ENCODE measurements at regions not wholly inside any gene's neighbourhood (a gene's known extent, or its start where the extent isn't known, plus 50 kb on each side); places are given as distances from the start of the nearest gene placed in this dataset.

DNA sequence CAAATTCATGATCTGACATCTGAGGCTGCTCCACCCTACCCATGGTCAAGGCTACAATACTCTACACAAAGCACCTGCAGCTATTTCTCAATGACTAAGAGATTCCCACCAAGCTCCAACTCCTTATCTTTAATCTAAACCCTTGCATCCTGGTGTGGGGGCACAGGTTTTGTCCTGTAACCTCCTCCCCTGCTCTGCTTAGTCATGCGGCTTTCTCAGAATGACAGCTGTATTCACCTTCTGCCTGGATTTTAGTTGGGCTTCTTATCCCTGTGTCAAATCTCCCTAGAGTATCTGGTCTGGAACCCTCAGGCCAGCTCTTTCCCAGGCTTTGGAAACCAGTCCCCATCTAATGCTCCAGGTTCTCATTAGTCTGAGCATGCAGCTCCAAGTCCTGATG, 159.0 kb downstream of the BARHL2 start:
- no peak for DNase-seq

DNA sequence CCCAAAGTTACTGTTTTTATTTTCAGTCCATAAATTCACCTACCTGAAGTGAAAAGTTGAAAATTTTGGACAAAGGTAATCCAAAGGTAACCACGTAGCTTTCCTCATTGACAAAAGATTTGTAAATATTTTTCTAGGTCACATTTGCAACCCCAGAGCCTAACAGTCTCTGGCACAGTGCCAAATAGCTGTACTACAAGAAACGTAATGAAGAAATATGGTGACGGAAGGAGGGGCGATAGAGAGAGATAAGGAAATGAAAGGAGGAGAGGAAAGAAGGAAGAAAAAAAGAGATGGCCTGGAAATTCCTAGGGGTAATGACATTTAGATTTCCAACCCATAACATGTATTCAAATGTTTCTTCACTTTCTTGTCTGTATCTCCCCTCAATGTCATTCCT, 159.4 kb downstream of the BARHL2 start:
- DNase-seq = no peak

DNA sequence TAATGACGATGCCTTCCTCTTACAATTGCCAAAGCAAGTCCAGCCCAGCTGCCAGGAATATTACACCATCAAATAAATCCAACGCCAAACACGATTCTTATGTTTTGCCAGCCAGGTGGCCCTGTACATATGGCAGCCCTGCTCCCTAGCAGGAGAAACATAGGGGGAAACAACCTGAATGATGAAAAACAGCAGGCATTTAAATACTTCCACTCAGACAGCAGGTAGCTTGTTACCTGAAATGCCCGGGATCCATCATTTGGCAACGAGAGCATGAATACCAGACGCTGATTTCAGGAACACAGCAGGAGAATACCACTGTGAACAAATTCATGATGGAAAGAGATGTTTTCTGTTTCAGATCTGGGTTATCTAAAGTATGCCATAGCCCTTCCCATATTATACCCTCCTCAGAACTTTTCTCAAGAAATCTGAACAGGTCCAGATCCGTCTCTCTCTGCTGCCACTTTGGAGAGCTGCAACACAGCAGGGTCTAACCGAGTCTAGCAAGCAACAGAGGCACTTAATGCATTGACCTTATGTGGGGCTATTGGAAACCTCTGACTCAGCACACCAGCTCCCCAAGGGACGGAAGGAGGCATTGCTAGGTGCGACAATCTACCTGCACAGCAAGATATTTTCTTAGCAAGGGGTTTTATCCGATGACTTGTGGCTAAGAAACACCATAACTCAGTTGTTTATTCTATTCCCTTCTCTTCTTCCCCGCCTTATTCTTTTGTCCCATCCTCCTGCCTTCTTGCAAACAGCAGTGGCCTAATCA, 166.3 kb downstream of the BARHL2 start:
- peak; percentile 37 for DNase-seq

- DNase-seq = no peak
Observed at GRCh38 chr1:90544356-90544755, 172.7 kb downstream of the BARHL2 start.

DNA sequence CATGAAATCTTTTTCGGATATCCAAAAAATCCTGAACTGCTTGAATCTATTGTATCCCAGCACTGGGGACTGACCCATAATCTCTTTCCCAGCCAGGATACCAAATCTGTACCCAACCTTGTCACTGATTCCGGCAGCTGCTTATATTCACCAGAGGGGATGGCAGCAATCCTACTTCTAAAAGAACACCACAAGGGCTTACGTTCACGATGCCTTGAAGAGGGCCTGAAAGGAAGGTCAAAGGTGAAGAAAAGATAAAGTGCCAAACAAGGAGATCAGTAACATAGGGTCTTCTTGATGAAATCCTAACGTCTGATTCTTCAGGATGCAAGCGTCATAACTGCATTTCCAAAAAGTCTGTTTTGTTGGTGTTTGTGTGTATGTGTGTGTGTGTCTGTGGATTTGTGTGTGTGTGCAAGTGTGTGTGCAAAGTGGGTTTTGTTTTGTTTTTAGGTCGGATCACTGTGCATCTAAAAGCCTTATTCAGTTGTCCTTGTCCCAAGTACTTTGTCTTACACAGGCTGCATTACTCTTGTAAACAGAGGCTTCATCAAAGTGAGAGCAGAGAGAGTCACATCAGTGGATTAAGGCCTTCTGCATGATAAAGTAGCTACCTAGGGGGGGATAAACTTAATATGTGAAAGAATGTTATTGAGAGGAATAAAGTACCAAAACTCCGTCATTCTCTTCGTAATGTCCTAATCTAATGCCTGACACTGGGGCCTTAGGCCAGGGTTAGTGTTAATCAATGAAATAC, 179.3 kb downstream of the BARHL2 start:
- no peak for DNase-seq

GRCh38 chr1:90534663-90535295, 182.3 kb downstream of the BARHL2 start:
- no peak for DNase-seq

DNA sequence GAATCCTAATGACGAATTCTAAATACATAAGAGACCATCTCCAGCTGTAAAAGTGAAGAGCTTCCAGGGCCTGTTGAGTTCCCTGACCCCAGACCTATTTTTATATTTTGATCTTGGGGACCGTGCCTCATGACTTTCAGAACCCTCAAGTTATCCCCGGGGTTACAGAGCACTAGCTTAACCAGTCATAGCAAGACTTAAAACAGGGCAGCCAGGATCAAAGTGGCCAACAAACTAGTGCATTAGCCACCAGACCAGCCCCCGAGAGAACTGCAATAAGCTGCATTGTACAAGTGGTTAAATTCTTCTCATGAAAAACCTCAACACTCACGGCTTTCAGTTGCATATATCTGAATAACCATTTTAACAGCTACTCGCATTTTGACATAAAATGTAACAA, 183.0 kb downstream of the BARHL2 start:
- DNase-seq = no peak

DNA sequence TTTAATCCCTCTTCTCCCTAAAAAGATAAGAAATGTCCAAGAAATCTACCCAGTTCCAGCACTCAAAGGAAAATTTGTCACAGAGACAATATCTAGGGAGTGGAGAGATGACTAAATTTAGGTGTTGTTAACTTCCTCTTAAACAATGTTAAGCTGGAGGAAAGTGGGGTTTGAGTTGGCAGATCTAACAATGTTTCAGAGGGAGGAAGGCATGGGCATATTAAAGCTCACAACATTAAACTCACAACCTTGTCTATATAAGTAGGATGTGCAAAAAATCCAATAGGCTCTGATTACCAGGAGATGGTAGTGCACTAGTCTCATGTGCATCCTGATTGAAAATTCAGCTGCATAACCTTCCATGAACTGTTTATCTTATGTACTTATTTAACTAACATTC, 190.1 kb downstream of the BARHL2 start:
- DNase-seq = no peak

DNA sequence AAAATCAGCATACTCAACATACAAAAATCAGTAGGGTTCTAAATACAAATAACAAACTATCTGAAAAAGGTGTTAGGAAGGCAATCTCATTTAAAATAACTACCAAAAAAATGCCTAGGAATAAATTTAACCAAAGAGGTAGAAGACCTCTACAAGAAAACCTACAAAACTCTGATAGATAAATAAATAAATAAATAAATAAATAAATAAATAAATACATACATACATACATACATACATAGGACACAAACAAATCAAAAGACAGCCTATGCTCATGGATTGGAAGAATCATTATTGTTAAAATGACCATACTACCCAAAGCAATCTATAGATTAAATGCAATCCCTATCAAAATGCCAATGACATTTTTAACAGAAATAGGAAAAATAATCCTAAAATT, 194.7 kb downstream of the BARHL2 start:
- DNase-seq = no peak

DNA sequence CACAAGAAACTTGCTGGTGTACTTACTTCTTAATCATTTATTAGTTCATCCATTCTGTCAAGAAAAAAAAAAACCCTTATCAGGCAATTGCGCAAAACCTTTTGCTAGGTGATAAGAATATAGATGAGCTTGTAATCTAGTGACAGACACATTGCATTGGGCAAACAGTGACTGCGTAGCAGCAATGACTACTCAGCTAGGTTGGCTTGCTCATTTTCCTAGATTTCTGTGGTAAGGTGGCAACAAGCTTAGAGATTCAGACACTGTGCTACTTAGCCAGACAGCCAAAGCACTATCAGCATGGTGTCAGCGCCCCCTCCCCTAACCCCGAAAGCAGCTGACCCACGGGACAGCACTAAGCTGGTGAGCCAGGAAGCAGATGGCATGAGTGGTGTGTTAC, 203.1 kb downstream of the BARHL2 start:
- DNase-seq = no peak

DNA sequence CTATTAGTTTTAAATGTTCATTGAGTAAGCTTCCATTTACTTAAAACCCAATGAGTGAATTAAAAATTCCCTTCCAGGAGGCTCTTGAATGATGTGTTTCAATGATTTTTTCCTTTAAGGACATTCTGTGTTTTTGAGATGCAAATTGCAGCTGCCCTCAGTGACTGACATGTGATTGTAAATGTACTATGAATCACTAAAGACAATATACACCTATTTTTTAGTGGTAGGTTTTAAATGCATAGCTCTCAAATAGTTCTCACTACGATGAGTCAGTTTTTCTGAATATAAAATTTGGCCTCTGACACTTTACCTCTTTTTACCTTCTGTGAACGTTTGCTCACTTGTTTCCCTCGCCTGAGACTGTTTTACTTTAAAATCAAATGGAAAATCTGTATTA, 204.7 kb downstream of the BARHL2 start:
- no peak for DNase-seq

DNA sequence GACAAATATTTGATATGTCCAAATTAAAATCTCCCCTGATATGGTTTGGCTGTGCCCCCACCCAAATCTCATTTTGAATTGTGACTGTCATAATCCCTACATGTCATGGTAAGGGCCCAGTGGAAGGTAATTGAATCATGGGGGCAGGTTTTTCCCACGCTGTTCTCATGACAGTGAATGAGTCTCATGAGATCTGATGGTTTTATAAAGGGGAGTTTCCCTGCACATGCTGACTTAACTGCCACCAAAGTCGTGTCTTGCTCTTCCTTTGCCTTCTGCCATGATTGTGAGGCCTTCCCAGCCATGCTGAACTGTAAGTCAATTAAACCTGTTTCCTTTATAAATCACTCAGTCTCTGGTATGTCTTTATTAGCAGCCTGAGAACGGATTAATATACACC, 207.0 kb downstream of the BARHL2 start:
- no peak for DNase-seq

- no peak for DNase-seq
Observed at GRCh38 chr1:90509225-90510048, 207.7 kb downstream of the BARHL2 start.

- DNase-seq = no peak
Observed at GRCh38 chr1:90508376-90509167, 208.5 kb downstream of the BARHL2 start.

DNA sequence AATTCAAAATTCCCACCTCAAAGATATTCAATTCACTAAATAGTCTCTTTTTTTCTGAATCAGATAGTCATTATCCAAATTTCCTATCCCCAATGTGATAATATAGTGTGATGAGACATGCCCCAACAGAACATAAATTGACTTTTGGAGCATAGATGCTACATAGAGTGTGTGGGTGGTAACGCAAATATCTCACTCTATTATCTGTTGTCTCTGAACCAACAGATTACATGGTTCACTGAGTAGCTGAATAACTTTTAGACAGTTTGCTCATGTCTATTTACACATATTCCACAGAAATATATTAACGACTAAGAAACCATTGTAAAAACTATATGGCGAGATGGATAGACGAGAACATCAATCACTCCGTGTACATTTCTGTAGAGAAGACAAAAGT, 209.9 kb downstream of the BARHL2 start:
- DNase-seq = no peak

DNA sequence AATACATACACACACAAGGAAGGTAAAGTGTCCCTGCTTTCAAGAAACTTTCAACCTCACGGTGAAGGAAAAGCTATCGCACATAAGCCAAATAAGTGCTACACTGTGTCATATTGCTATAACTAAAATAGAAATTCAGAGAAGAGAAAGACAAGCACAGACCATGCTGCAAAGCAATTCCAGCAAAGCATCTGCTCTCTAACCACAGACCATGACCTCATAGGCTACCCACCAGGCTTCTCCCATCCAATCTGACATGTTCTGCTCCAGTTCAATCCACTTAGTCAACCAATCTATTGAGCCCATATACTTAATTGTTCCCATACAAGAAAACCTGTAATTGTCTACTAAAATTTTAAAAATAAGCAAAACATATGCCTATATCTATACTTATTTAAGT, 211.3 kb downstream of the BARHL2 start:
- DNase-seq = no peak

GRCh38 chr1:90504509-90504908, 212.6 kb downstream of the BARHL2 start:
- no peak for DNase-seq

- DNase-seq = no peak
Observed at GRCh38 chr1:90502696-90503095, 214.4 kb downstream of the BARHL2 start.

DNA sequence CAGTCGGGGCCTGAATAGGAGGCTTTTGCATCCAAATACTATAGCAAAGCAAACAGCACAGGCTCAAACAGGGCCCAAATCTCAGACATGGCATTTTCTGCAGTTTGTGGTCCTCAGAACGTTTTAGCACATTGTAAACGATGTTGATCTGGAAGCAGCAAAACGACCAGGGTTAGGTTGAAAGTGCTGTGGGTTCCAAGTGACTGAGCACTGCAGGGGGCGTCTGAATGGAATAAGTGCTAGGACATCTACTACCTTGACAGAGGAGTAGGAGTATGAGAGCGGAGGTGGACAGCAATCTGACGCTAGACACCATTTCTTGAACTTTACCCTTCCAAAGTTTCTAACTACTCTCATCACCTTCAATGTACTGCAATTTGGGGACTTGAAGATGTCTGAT, 214.9 kb downstream of the BARHL2 start:
- no peak for DNase-seq

DNA sequence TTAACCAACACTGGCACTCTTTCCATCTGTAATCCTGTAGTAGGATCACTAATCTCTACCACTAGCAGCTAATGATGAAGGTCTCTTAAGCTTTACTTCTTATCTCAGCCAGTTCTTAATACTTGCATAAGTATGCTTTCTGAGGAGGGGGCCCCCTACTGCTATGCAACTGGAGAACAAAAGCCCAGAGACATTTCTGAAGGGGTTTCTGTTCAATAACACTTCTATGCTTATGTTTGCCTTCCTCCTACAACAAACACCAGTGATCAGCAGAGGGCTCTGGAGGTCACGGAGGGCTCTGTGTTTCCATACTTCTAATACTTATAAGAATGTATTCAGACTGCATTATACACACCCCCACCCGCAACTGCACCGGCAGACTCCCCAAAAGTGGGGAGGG, 215.8 kb downstream of the BARHL2 start:
- no peak for DNase-seq

DNA sequence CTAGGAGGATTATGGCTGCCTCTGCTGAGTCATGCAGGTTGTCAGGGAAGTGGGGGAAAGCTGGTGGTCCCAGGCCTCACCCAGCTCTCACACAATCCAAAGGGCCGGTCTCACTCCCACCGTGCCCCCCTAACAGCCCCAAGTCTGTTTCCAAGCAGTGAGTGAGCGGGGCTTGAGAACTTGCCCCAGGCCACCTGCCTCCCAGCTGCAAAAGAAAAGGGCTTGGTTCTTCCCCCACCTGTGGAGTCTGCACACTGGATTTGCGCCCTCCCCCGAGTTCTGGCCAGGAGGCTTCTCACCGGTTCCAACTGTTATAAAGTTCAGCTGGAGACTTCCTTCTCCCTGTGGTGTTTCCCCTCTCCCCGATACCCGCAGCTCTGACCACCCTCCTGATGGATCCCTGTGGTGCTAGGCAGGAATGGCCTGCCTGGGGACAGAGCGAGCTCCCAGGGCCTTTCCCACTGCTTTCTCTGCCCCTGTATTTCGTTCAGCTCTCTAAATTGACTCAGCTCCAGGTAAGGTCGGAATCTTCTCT, 222.3 kb downstream of the BARHL2 start:
- no peak for DNase-seq

DNA sequence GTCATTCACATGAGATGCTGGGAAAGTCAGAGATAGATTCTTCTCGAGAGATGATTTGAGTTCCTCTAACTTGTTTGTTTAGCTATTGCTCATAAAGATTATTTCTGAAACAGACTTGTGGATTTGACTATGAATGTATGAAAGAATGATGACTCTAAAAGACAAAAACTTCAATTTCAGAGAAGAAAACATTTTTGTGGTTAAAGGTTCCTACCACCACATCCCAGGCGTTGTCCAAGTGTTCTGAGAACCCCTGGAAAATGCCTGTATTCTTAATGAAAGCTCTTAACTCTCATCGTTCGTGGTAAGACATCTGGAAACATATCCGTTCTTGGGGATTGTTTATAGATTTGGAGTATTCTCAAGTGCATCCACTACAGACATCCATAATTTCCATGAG, 228.7 kb downstream of the BARHL2 start:
- no peak for DNase-seq
